ENCODE measurements at regions not wholly inside any gene's neighbourhood (a gene's known extent, or its start where the extent isn't known, plus 50 kb on each side); places are given as distances from the start of the nearest gene placed in this dataset.
"Not testable (repeated sequence)": the region's sequence is repeated elsewhere in the genome, so short reads cannot be mapped to it uniquely, and the experiment has no call there.

DNA sequence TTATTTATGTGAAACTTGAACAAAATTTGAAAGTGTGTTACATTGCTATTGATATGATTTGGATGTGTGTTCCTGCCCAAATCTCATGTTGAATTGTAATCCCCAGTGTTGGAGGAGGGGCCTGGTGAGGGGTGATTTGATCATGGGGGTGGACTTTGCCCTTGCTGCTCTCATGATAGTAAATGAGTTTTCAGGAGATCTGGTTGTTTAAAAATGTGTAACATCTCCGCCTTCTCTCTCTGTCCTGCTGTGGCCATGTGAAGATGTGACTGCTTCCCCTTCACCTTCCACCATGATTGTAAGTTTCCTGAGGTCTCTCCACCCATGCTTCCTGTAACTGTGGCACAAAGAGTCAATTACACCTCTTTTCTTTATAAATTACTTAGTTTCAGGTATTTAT, 1731.0 kb downstream of the SLITRK5 start:
- H3K9me3 ChIP-seq (ENCODE audit: insufficient read depth, low read depth, low read length), result peaks cover 1% of the 10 kb centered on the region
- H2BK5ac ChIP-seq (ENCODE audit: low read depth, low read length, poor library complexity), result no peak overlapping the region
- H3K18ac ChIP-seq (ENCODE audit: low read length), result no peak overlapping the region
- no peaks in the 10 kb centered on the region for H3K27me3 ChIP-seq (ENCODE audit: insufficient read depth, low read length)
- no peaks in the 10 kb centered on the region for H3K4me1 ChIP-seq (ENCODE audit: control insufficient read depth in 1 of 2, insufficient read depth in 2 of 2, low read length in 2 of 2)
- no peak overlapping the region for H2BK12ac ChIP-seq (ENCODE audit: low read length)
- H3K4ac ChIP-seq (ENCODE audit: low read depth, low read length), result no peak overlapping the region
- H2AFZ ChIP-seq (ENCODE audit: insufficient read depth, low read length, poor library complexity), result no peak overlapping the region
- H2AK5ac ChIP-seq (ENCODE audit: low read length), result no peak overlapping the region
- no peaks in the 10 kb centered on the region for H3K79me1 ChIP-seq (ENCODE audit: low read length)
- no CpG with 5 or more reads among the region's 1 CpG for WGBS (ENCODE audit: extremely low coverage, insufficient coverage, insufficient read length)
- no peak for DNase-seq
- no peak overlapping the region for H4K12ac ChIP-seq (ENCODE audit: low read depth, low read length)
- no peak overlapping the region for H3K14ac ChIP-seq (ENCODE audit: low read length)
- H3K4me2 ChIP-seq (ENCODE audit: low read length), result no peak overlapping the region
- no peaks in the 10 kb centered on the region for H3K36me3 ChIP-seq (ENCODE audit: control insufficient read depth in 1 of 2, insufficient read depth in 2 of 2, low read length in 2 of 2)
- H3K23ac ChIP-seq (ENCODE audit: low read length), result no peak overlapping the region
- H3K9ac ChIP-seq (ENCODE audit: low read length), result no peak overlapping the region
- H3K4me3 ChIP-seq (ENCODE audit: low read depth, low read length), result no peak overlapping the region
- H4K8ac ChIP-seq (ENCODE audit: low read depth, low read length), result no peak overlapping the region
- no peak overlapping the region for H4K91ac ChIP-seq (ENCODE audit: low read depth, low read length)
- H3K27ac ChIP-seq (ENCODE audit: low read depth, low read length), result no peak overlapping the region
- H2BK120ac ChIP-seq (ENCODE audit: insufficient read depth, low read length, poor library complexity), result no peak overlapping the region
- no peaks in the 10 kb centered on the region for H3K79me2 ChIP-seq (ENCODE audit: control insufficient read depth, insufficient read depth, low read length, poor library complexity)

- H3K27ac ChIP-seq (ENCODE audit: low read depth, low read length); H3K4ac ChIP-seq (ENCODE audit: low read depth, low read length); H3K27me3 ChIP-seq (ENCODE audit: insufficient read depth, low read length); H3K4me1 ChIP-seq (ENCODE audit: control insufficient read depth in 1 of 2, insufficient read depth in 2 of 2, low read length in 2 of 2); H2BK120ac ChIP-seq (ENCODE audit: insufficient read depth, low read length, poor library complexity); H3K36me3 ChIP-seq (ENCODE audit: control insufficient read depth in 1 of 2, insufficient read depth in 2 of 2, low read length in 2 of 2); H3K79me1 ChIP-seq (ENCODE audit: low read length); H2AFZ ChIP-seq (ENCODE audit: insufficient read depth, low read length, poor library complexity); H2AK5ac ChIP-seq (ENCODE audit: low read length); H4K91ac ChIP-seq (ENCODE audit: low read depth, low read length); H2BK5ac ChIP-seq (ENCODE audit: low read depth, low read length, poor library complexity); H3K23ac ChIP-seq (ENCODE audit: low read length); H4K12ac ChIP-seq (ENCODE audit: low read depth, low read length); H3K4me3 ChIP-seq (ENCODE audit: low read depth, low read length); H4K8ac ChIP-seq (ENCODE audit: low read depth, low read length); H3K9ac ChIP-seq (ENCODE audit: low read length); H3K79me2 ChIP-seq (ENCODE audit: control insufficient read depth, insufficient read depth, low read length, poor library complexity); H3K18ac ChIP-seq (ENCODE audit: low read length); H2BK12ac ChIP-seq (ENCODE audit: low read length); DNase-seq; H3K9me3 ChIP-seq (ENCODE audit: insufficient read depth, low read depth, low read length); H3K14ac ChIP-seq (ENCODE audit: low read length); H3K4me2 ChIP-seq (ENCODE audit: low read length): not testable (repeated sequence)
- no CpG with 5 or more reads among the region's 6 CpGs for WGBS (ENCODE audit: extremely low coverage, insufficient coverage, insufficient read length)
Observed at GRCh38 chr13:89406096-89406495, 1734.9 kb downstream of the SLITRK5 start.

DNA sequence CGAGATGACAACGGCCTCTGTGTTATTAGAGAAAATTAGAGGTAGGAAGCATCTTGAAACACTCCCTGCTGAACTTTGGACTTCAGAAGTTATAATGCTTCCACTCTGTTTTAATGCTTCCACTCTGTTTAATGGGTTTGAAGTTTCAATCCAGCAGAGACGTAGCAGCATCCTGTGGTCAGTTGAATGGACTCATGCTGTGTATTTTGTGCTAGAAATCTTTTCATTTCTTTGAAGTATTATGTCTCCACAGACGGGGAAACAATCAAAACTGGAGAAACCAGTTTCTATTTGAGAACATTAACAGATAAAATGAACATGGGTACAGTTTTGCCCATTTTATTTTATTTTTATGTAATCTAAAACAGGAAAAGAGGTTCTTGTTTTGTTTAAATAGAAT, 1736.2 kb downstream of the SLITRK5 start:
- no peak overlapping the region for H3K4me2 ChIP-seq (ENCODE audit: low read length)
- WGBS (ENCODE audit: extremely low coverage, insufficient coverage, insufficient read length), result no CpG with 5 or more reads among the region's 4 CpGs
- H3K79me2 ChIP-seq (ENCODE audit: control insufficient read depth, insufficient read depth, low read length, poor library complexity), result no peaks in the 10 kb centered on the region

DNA sequence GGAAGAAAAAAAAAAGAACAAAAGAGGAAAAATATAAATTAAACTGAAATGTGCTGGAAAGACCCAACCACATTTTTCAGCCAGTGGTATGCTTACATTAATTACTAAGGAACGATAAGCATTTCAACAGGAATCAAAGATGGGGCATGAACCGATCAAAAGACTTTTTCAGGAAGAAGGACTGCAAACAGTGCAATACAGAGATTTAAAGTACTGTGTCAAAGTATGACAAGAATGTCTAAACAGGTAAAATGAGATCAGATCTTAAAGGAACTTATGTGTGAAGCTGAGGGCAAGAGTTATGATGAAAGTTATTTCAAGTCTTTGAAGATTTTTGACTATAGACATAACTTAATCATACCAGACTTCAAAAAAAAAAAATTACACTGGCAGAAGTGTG, 1761.8 kb downstream of the SLITRK5 start:
- Histone ChIP-seq H2AFZ (ENCODE audit: insufficient read depth, low read length, poor library complexity) (no peak overlapping the region), H3K27me3 (ENCODE audit: insufficient read depth, low read length) (no peaks in the 10 kb centered on the region), H3K4me2 (ENCODE audit: low read length) (no peak overlapping the region), H3K79me1 (ENCODE audit: low read length) (no peaks in the 10 kb centered on the region), H3K23ac (ENCODE audit: low read length) (no peak overlapping the region), H3K4me3 (ENCODE audit: low read depth, low read length) (no peak overlapping the region), H3K14ac (ENCODE audit: low read length) (no peak overlapping the region), H3K27ac (ENCODE audit: low read depth, low read length) (no peak overlapping the region), H3K4me1 (ENCODE audit: control insufficient read depth in 1 of 2, insufficient read depth in 2 of 2, low read length in 2 of 2) (no peaks in the 10 kb centered on the region), H3K36me3 (ENCODE audit: control insufficient read depth in 1 of 2, insufficient read depth in 2 of 2, low read length in 2 of 2) (no peaks in the 10 kb centered on the region), H3K79me2 (ENCODE audit: control insufficient read depth, insufficient read depth, low read length, poor library complexity) (no peaks in the 10 kb centered on the region), H2AK5ac (ENCODE audit: low read length) (no peak overlapping the region), H2BK12ac (ENCODE audit: low read length) (no peak overlapping the region), H3K4ac (ENCODE audit: low read depth, low read length) (no peak overlapping the region), H2BK120ac (ENCODE audit: insufficient read depth, low read length, poor library complexity) (no peak overlapping the region), H3K18ac (ENCODE audit: low read length) (no peak overlapping the region), H4K91ac (ENCODE audit: low read depth, low read length) (no peak overlapping the region), H3K9ac (ENCODE audit: low read length) (no peak overlapping the region), H2BK5ac (ENCODE audit: low read depth, low read length, poor library complexity) (no peak overlapping the region), H3K9me3 (ENCODE audit: insufficient read depth, low read depth, low read length) (no peaks in the 10 kb centered on the region), H4K12ac (ENCODE audit: low read depth, low read length) (no peak overlapping the region), H4K8ac (ENCODE audit: low read depth, low read length) (no peak overlapping the region)
- peak in 1 of 2 donors; percentile 15 for DNase-seq
- no CpG with 5 or more reads among the region's 2 CpGs for WGBS (ENCODE audit: extremely low coverage, insufficient coverage, insufficient read length)

More for the DNA sequence above, 1736.2 kb downstream of the SLITRK5 start:
- Histone ChIP-seq H3K4me3 (ENCODE audit: low read depth, low read length) (no peak overlapping the region), H2AK5ac (ENCODE audit: low read length) (no peak overlapping the region), H3K36me3 (ENCODE audit: control insufficient read depth in 1 of 2, insufficient read depth in 2 of 2, low read length in 2 of 2) (no peaks in the 10 kb centered on the region), H3K9ac (ENCODE audit: low read length) (no peak overlapping the region), H4K12ac (ENCODE audit: low read depth, low read length) (no peak overlapping the region), H3K14ac (ENCODE audit: low read length) (no peak overlapping the region), H2BK5ac (ENCODE audit: low read depth, low read length, poor library complexity) (no peak overlapping the region), H4K91ac (ENCODE audit: low read depth, low read length) (no peak overlapping the region), H3K18ac (ENCODE audit: low read length) (no peak overlapping the region), H3K4me1 (ENCODE audit: control insufficient read depth in 1 of 2, insufficient read depth in 2 of 2, low read length in 2 of 2) (no peaks in the 10 kb centered on the region), H3K79me1 (ENCODE audit: low read length) (no peaks in the 10 kb centered on the region), H3K27me3 (ENCODE audit: insufficient read depth, low read length) (no peaks in the 10 kb centered on the region), H3K23ac (ENCODE audit: low read length) (no peak overlapping the region), H2BK120ac (ENCODE audit: insufficient read depth, low read length, poor library complexity) (no peak overlapping the region), H3K9me3 (ENCODE audit: insufficient read depth, low read depth, low read length) (peaks cover under 1% of the 10 kb centered on the region), H2BK12ac (ENCODE audit: low read length) (no peak overlapping the region), H3K4ac (ENCODE audit: low read depth, low read length) (no peak overlapping the region), H3K27ac (ENCODE audit: low read depth, low read length) (no peak overlapping the region), H2AFZ (ENCODE audit: insufficient read depth, low read length, poor library complexity) (no peak overlapping the region), H4K8ac (ENCODE audit: low read depth, low read length) (no peak overlapping the region)
- no peak for DNase-seq

Measured in trophoblast cell (in vitro differentiated cells and primary cell).